ENCODE measurements at regions not wholly inside any gene's neighbourhood (a gene's known extent, or its start where the extent isn't known, plus 50 kb on each side); places are given as distances from the start of the nearest gene placed in this dataset.
A peak's percentile ranks its signal among the peaks of the same experiment; 100 is the strongest.
"Not testable (repeated sequence)": the region's sequence is repeated elsewhere in the genome, so short reads cannot be mapped to it uniquely, and the experiment has no call there.

DNA sequence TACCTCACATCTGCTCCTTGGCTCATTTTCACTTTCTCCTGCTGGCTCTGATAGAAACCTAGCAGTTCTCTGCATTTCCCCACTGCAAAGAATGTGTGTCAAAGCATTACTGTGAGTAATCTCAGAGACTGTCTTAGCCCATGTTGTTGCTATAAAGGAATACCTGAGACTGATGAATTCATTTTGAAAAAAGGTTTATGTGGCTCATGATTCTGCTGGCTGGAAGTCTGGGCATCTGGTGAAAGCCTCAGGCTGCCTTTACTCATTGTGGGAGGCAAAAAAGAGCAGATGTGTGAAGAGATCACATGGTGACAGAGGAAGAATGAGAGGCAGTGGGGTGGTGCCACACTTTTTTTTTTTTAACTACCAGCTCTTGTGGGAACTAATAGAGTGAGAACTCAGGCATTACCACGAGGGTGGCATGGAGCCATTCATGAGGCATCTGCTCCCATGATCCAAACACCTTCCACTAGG is 191.6 kb upstream of the CTNND2 start:
- no peak for DNase-seq

DNA sequence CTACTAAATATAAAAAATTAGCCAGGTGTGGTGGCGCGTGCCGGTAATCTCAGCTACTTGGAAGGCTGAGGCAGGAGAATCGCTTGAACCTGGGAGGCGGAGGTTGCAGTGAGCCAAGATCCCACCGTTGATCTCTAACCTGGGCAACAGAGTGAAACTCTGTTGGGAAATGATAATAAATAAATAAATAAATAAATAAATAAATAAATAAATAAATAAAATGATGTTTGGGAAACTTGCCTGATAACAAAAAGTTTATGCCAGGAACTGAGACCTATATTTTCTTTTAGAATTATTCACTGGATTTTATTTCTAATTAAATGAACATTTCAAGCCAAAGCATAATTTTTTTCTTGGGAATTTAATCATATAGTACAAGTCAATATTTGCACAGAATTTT is 189.3 kb upstream of the CTNND2 start:
- DNase-seq, result no peak

DNA sequence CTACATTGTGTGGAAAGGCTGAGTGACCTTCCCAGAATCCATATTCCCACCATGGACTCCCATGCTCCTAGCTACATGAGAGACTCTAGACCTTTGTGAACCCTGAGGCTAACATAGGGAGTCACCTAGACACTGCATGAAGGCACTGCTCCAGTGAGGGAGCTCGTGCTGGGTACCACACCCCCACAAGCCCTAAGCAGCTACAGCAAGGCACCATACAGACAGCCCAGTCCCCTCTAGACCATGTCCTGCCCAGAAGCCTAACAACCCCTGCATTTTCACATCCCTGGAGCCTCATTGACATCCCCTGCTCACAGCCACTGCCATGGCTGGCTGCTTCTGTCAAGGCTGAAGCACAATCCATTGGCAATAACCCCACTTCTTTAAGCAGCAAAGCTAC is 176.5 kb upstream of the CTNND2 start:
- no peak for DNase-seq

DNA sequence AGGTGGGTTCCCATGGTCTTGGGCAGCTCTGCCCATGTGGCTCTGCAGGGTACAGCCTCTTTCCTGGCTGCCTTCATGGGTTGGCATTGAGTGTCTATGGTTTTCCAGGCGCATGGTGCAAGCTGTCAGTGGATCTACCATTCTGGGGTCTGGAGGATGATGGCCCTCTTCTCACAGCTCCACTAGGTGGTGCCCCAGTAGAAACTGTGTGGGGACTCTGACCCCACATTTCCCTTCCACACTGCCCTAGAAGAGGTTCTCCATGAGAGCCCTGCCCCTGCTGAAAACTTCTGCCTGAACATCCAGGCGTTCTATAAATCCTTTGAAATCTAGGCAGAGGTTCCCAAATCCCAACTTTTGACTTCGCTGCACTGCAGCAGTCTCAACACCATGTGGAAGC is 174.0 kb upstream of the CTNND2 start:
- DNase-seq, result not testable (repeated sequence)

DNA sequence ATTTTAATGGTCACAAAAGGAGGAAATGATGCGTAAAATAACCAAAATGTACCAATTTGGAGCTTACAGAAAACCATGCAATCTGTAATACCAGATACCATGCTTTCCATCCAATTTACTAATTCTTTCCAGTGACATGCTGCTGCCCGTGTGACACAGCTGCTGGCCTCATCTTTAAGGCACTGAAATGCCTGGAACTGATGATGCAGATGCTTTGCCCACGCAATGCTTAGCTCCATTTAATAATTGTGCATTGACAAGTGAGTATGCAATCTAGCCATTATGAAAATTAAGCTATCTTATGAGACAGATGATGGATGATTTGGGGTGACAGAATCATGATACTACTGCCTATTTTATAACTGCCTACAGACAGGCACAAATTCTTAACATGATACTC is 169.2 kb upstream of the CTNND2 start:
- no peak for DNase-seq

DNA sequence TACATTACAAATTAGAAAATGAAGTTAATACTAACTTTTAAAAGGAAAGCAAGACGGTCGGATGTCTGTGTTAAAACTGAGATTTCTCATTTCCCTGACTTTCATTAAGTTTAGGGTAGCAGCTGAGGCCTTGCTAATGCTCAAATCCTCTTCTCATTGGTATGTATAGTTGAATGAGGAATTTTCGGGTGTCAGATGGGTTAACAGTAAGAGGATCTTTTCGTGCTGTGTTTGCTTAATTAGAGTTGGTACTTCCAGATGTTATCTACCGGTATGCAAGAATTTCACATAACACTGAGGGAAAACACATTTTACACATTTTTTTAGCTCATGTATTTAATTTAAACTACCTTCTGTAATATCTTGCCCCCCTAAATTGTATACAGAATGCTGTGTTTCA is 168.2 kb upstream of the CTNND2 start:
- no peak for DNase-seq

DNA sequence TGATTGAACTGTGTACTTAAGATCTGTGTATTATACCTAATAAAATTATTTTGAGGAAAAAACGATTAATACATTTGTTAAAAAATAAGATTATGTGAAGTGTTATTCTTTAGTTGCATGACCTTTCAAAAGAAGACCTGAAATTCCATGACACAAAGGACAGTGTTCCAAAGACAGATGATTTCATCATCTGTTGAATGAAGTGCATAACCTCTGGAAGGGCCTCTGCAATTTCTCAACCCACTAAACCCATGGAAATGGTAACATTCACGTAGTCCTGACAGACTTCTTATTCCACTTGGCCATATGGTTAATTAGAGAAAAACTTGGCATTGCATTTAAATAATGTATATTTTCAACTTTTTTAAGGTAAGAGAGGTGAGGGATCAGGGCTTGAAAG is 167.2 kb upstream of the CTNND2 start:
- DNase-seq, result no peak

DNA sequence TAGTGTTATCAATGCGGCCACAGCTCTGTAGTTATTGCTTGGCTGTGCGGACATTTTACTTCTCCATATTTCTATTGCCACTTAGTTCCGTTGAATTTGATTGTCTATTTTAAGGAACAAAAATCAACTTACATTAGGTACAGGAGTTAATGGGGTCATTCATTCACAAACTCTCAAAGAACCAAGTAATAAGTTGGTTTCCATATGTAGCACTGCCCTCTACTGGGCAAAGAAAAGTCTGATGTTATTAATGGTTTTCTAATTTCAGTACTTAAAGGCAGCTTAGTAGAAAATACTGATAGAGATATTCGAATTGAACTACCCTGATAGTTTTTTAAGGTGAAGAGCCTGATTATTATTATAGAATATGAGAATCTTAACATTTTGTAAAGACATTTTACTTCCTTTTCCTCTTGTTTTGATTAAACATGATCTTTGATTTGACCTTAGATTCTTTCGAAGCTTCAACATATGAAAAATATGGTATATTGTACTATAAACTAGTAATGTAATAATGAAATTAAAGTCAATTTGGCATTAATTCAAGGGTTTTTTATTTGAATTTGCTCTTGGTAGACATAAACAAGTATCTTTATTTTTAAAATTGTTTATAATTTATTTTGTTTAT is 119.5 kb upstream of the CTNND2 start:
- peak; percentile 71 for DNase-seq

DNA sequence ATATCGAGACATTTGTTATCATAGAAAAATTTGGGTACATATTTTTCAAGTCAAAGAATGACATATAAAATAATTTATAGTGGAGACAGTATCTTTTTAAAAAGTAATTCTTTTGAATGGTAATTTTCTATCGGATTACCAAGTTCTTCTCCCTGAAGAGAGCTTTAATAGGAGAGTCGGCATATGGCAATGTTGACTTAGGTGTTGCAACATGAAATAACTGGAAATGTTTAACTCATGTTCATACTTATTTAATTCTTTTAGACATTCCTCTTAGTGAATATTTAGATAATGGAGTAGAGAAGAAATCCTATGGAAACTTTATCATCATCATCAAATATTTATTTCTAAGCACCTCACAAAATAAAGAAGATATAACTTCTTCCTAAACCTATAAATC is 118.2 kb upstream of the CTNND2 start:
- no peak for DNase-seq

DNA sequence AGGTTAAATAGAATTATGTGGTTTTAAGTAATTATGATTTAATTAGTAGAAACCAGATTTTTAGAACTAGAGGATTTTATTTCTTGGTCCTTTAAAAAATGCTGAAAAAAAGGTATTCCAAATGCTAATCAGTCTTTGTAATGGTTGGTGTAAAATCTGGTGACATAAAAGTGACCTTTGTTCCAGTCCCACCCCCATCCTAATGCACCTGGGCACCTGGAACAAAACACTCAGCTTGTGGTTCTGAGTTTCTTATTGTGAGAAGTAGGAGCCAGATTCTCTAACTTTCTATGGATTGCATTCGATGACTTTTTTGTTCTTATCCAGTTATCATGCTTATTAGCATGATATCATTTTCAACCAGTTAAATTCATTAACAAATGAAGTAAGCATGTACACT is 115.1 kb upstream of the CTNND2 start:
- DNase-seq, result no peak

DNA sequence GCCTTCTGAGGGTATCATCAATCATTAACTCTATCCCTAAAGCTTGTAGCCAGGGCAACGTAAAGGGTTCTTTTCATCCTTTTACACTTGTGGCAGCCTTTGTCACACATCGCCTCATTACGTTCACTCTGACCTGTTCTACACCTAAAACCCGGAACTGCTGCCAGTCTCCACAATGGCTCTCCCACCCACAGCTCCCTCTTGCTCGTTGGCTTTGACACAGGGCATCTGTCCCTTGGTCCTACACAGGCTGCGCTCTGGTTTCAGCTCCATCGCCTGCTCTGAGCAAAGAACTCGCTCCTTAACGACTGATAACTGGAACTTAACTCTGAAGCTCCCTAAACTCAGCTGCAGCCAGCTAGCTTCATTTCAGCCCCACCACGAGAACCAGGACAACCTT is 112.8 kb upstream of the CTNND2 start:
- DNase-seq, result no peak

DNA sequence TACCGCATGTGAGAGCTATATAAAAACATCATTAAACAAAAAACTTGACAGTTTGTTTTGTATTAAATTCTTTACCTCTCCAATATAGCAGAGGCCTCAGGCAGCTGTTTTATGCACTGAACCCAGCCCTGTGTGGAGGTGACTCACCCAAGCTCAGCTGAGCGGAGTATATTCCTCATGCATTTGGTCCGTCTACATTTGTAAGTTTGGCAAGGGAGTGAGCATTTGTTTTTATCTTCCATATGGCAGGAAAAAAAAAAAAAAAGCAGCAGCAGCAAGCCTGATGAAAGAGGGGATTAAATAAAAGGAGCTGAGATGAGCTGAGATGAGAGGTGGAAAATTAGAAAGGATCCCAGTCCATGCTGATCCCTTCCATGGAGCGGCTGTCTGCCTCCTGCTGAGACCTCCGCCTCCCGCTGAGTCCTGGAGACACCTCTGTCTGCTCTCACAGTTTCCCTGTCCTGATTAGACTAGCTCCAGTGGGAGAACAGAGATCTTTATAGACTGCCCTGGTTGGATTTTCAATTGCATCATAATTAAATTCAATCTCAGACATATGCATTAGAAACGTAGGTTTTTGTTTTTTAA is 112.0 kb upstream of the CTNND2 start:
- peak; percentile 43 for DNase-seq

DNA sequence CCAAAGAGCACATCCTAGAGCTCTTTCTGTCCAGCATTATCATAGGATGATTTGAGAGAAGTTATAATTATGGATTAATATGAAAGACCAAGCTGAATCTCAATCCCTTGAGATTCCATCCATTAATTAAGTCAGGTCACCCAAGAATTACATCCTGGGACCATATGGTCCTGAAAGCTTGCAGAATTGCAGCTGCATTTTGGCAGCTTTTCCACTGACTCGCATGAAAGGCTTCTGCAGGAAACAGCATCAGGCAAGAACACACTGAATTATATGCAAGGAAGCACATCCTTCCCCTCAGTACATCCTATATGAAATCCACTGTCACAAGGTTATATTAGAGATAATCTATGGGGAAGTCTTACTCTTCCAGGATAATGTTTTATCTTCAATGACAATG is 109.1 kb upstream of the CTNND2 start:
- peak; percentile 1 for DNase-seq

DNA sequence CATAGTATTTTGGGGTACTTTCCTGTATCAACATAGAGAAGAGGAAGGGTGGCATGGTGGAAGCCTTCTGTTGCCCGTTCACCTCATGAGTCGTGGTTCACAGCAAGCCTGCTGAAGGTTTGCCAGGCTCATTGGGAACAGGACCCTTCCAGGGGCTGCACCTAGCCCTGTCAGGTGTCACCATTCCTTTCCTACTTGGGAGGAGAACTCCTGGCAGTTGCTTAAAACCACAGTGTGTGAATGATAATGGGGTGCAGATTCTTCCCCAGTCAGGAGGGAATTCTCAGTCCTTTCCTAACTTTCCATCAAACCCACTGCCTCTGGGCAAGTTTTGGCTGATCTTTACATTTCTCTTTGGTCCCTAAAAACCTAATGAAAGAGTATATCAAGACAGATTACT is 99.4 kb upstream of the CTNND2 start:
- DNase-seq, result no peak

DNA sequence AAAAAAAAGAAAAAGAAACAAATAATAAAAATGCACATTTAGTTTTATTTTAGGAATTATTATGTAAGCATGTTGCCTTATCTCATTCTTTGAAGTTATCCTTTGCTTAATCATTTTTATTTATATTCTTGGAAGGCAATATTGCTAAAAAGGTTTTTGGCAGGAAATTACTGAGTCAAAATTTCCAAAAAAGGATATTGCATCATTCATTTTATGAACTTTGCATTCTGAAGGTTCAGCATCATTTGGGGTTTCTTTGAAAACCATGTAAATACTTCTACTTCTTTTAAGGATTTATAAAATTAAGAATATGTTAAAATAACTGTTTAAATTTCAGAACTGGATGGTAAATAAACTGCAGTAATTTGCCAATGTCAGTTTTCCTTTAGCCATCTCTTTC is 94.2 kb upstream of the CTNND2 start:
- no peak for DNase-seq

DNA sequence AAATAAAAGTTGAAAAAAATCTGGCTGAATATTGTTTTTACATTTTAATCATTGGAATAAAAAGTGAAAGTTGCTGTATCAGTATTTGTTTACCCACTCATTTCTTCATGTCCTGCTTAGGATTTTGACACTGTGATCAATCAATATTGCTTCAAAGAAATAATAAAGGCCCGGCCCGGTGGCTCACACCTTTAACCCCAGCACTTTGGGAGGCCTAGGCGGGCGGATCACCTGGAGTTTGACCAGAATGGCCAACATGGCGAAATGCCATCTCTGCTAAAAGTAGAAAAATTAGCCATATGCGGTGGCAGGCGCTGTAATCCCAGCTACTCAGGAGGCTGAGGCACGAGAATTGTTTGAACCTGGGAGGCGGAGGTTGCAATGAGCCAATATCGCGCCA is 93.7 kb upstream of the CTNND2 start:
- no peak for DNase-seq

DNA sequence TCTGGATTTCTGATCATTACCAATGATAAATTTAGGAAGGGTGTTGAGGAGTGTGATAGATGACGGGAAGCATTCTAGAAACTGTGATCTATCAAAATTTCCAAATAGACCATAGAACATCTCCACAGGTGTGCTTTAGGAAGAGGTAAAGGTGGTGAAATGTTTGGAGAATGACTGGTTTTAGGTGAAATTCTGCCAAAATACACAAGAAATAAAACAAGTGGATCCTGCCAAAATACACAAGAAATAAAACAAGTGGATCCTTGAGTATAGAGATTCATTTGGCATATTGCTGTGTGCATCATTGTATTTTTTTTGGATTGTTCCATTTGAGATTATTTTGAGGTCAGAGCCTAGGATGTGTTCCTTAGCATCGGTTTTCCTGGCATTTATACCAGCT is 88.3 kb upstream of the CTNND2 start:
- no peak for DNase-seq

DNA sequence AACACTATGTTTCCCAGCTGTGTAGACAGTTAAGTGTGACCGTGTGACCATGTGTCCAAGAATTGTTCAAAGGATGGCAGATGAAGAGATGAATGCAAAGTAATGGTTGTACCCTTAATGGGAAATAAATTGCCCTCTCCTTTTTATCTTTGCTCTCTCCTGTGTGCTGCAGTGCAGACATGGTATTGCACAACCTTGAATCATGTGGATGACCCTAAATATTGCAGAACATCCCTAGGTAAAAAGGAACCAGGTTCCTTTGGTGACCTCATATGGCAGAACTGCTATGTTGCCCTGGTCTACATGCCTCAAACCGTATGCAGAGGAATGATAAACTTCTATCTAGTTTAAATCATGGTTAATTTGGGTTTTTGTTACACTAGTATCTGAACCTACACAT is 81.7 kb upstream of the CTNND2 start:
- no peak for DNase-seq

DNA sequence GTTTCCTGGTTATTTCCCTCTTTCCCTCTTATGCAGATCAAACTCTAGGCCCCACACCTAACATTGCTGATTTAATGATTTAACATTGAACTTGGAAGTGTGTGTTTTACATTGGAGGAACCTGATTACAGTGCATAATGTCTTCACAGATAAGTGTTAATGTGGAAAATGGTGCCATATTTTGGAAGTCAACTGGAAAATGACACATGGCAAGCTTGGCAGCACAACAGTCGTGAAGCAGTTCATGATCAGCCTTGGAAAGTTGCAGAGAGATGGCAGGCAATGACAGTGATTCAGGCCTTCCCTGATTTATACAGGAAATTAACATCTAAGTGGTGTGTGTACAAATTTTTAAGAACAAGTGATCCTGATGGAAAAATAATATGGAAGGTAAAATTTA is 80.0 kb upstream of the CTNND2 start:
- DNase-seq, result no peak

DNA sequence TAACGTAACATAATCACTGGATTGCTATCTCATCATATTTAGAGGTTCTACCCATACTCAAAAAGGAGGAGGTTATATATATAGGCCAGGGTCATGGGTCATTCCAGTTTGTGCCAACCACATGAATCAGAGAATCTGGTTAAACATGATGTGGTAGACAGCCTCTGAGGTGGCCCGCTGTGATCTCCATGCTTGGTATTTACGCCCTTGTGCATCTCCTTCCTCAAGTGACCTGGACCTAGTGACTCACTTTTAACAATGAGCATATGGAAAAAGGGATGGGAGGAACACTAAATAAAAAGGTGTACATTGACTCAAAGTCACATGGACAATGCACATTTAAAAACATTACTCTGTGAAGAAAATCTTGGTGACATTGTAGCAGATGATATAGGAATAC is 77.7 kb upstream of the CTNND2 start:
- DNase-seq, result no peak

DNA sequence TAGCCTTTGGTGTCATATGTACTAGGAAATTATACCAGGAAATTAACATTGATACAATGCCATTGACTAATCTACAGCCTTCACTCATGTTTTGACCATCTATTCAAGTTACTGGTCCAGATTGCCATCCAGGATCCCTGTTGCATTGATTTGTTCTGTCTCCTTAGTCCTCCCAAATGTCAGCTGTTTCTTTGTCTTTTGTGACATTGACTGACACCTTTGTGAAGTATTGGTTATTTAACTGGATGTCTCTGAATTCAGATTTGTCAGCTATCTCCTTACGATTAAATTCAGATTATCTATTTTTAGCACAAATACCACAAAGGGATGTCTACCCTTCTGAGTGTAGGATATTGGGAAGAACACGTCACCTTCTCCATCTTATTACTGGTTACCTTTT is 73.7 kb upstream of the CTNND2 start:
- no peak for DNase-seq

DNA sequence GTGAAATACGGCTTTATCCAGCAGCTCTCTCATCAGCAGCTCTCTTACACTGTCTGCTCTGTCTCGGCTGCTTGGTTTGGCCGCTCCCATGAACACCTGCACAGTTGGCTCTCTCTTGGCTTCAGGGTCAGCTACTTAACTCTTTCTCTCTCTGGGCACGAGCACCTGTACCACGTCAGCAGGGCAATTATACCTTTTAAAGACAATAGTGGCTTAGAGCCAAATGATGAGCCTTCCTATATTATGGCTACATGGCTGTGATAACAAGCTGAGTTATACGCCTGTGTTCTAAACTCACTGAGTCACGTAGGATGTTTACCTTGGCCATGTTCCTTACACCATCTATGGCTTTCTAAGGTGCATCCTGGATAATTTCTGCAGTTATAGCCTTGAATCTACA is 69.2 kb upstream of the CTNND2 start:
- no peak for DNase-seq

DNA sequence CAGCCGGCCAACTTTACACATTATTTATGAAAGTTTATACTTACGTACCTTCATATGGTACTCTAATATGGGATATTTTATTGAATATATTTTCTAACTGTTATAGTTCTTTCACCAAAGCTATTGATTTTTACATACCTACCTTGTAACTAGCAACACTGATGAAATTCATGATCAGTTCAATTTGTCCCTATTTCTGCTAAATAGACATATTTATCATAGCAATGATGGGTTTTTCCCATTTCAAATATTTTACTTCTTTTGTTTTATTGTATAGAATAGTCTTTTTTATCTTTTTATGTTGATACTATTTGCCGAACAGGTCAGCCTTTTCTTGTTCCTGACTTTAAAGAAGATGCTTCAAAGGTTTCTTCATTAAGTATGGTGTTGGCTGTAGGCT is 59.0 kb upstream of the CTNND2 start:
- no peak for DNase-seq

DNA sequence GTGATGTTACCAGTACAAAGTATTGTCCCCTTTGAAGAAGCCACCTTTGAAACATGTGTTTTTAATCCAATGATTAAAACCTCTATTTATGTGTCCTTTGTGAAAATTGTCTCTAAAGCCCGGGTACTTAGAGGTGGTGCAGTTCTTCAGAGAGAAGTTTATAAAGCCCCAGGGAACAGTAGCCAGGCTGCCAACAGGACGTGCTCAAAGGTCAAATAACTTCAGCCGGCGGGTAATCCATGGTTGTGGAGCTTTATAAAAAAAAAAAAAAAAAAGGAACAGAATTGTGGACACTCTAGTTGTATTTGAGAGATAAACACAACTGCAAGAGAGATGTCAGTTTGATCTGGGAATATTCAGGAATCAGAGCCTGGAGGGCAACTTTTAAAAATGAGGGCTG is 57.9 kb upstream of the CTNND2 start:
- DNase-seq, result no peak

DNA sequence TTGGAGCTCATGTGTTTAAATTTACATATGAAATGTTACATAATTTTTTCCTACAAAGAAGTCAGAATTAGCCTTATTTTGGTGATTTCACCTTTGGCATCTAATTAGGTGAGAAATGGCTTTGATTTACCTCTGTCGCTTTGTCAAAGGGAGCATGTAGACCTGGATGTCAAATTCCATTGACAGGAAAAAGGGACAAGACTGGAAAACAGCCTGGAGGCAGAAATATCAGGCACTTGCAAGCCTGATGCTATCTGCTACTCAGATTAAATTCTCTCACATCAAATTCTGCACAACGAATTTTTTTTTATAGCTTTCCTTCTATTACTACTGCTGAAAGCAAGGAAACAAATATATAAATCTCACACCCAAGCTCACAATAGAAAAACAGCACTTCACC is 54.1 kb upstream of the CTNND2 start:
- no peak for DNase-seq

Measured in NCI-H82 (cell line).